GM12878 (cell line): ENCODE measurements at regions not wholly inside any gene's neighbourhood (a gene's known extent, or its start where the extent isn't known, plus 50 kb on each side); places are given as distances from the start of the nearest gene placed in this dataset.

Experiments used
- ATAC-seq: fragments of 200-7000 bp; cut with Tn5 transposase; 3 replicates; pipeline ENCODE4 v1.9.1; 2020; ENCODE audit warnings: mild to moderate bottlenecking, moderate library complexity
- BruUV-seq: library from RNA; stranded (reverse); fragments of 400-500 nt; replicated peaks from 2 replicates; lab custom pipeline; 2021; lab: Mats Ljungman, UMichigan
- CTCF ChIA-PET: fragments of 300-600 bp; sonication (Branson Sonifier 250); formaldehyde crosslinking; extraction: SDS; loops from one replicate; lab custom pipeline; 2021; ENCODE audit warnings: inconsistent platforms; lab: Yijun Ruan, JAX
- POLR2A ChIA-PET: fragments of 350-600 bp; formaldehyde crosslinking; extraction: SDS; loops from one replicate; lab custom pipeline; 2021; ENCODE audit warnings: inconsistent platforms; lab: Charles Lee
- RAD21 ChIA-PET: fragments of 300-600 bp; sonication (Branson Sonifier 250); formaldehyde crosslinking; loops from one replicate; lab custom pipeline; 2023; ENCODE audit warnings: antibody characterized with exemption; ENCODE audit not compliant: unreplicated experiment; lab: Charles Lee
- SMC1A ChIA-PET: fragments of 300-600 bp; sonication (Branson Sonifier 250); formaldehyde crosslinking; loops from one replicate; lab custom pipeline; 2023; ENCODE audit not compliant: unreplicated experiment, uncharacterized antibody; lab: Charles Lee
- DNase-seq: peaks from one replicate; pipeline ENCODE4 v3.0.0-alpha.2; 2011; ENCODE audit warnings: low read depth, low spot score
- FAIRE-seq: peaks from 3 replicates; lab custom pipeline; 2011; peaks lifted over from hg19 to GRCh38; lab: Jason Lieb, UNC
- H2AFZ ChIP-seq: 2 replicates; pipeline ENCODE4 v1.6.0; 2011; ENCODE audit warnings: low read depth, low read length, control low read depth; ENCODE audit not compliant: control insufficient read depth
- H3K27ac ChIP-seq: 2 replicates; pipeline ENCODE4 v1.5.1; 2011; ENCODE audit warnings: control low read depth; ENCODE audit not compliant: control insufficient read depth, insufficient read depth
- H3K27me3 ChIP-seq, 2 experiments: replicated peaks in 1 of 2; 2 replicates each; pipeline versions ENCODE4 v1.6.0 to v1.6.1; 2011; ENCODE audit warnings: low read length in 1 of 2; ENCODE audit not compliant: control insufficient read depth in 2 of 2, insufficient read depth in 2 of 2
- H3K36me3 ChIP-seq, 2 experiments: 2 replicates each; pipeline ENCODE4 v1.5.1; 2011; ENCODE audit warnings: low read length in 1 of 2; ENCODE audit not compliant: control insufficient read depth in 2 of 2, insufficient read depth in 2 of 2
- H3K4me1 ChIP-seq: 2 replicates; pipeline ENCODE4 v1.6.1; 2011; ENCODE audit warnings: mild to moderate bottlenecking, low read length, moderate library complexity, mixed read lengths; ENCODE audit not compliant: control insufficient read depth, insufficient read depth
- H3K4me2 ChIP-seq: 2 replicates; pipeline ENCODE4 v1.6.0; 2011; ENCODE audit warnings: control low read depth; ENCODE audit not compliant: control insufficient read depth, insufficient read depth
- H3K4me3 ChIP-seq: fragments of 200-600 bp; sonication (generic); 2 replicates; pipeline ENCODE4 v1.5.1; 2016
- H3K79me2 ChIP-seq: 2 replicates; pipeline ENCODE4 v1.6.0; 2011; ENCODE audit warnings: low read length; ENCODE audit not compliant: control insufficient read depth, insufficient read depth
- H3K9ac ChIP-seq: 2 replicates; pipeline ENCODE4 v1.8.0; 2011; ENCODE audit warnings: low read length, control low read depth, mixed read lengths; ENCODE audit not compliant: control insufficient read depth, insufficient read depth
- H3K9me3 ChIP-seq: replicated peaks from 3 replicates; pipeline ENCODE4 v1.5.1; 2011; ENCODE audit warnings: mild to moderate bottlenecking, low read length; ENCODE audit not compliant: control insufficient read depth, insufficient read depth
- H4K20me1 ChIP-seq: 2 replicates; pipeline ENCODE4 v1.6.0; 2011; ENCODE audit not compliant: control insufficient read depth, insufficient read depth
- CBFB ChIP-seq: IDR thresholded peaks from 2 replicates; pipeline ENCODE4 v1.6.1; 2016; ENCODE audit warnings: antibody characterized with exemption, low read depth
- CREM ChIP-seq: IDR thresholded peaks from 2 replicates; pipeline ENCODE4 v1.6.1; 2014; ENCODE audit warnings: antibody characterized with exemption, low read depth
- EP300 ChIP-seq, 2 experiments: fragments of 150-350 bp in 1 of 2; IDR thresholded peaks; 2 replicates each; pipeline ENCODE4 v1.6.1; 2011 to 2012; ENCODE audit warnings: low read depth in 2 of 2, low read length in 2 of 2, borderline replicate concordance in 1 of 2, improper control_type of control experiment in 1 of 2, inconsistent platforms in 1 of 2; ENCODE audit not compliant: control insufficient read depth in 1 of 2
- FOXK2 ChIP-seq: fragments of 450-650 bp; IDR thresholded peaks from 2 replicates; pipeline ENCODE4 v1.6.1; 2017; ENCODE audit warnings: mild to moderate bottlenecking, moderate library complexity
- FOXM1 ChIP-seq: IDR thresholded peaks from 2 replicates; pipeline ENCODE4 v1.6.1; 2012; ENCODE audit warnings: low read depth, mild to moderate bottlenecking, inconsistent platforms, low read length, moderate library complexity
- GATAD2B ChIP-seq: fragments of 450-650 bp; conservative IDR thresholded peaks from 2 replicates; pipeline ENCODE4 v1.6.1; 2017; ENCODE audit warnings: low read depth, mild to moderate bottlenecking, moderate library complexity
- HDGF ChIP-seq: fragments of 450-650 bp; IDR thresholded peaks from 2 replicates; pipeline ENCODE4 v1.6.1; 2016; ENCODE audit warnings: antibody characterized with exemption
- MEF2A ChIP-seq: IDR thresholded peaks from 2 replicates; pipeline ENCODE4 v1.6.1; 2011; ENCODE audit warnings: low read depth, mild to moderate bottlenecking, low read length, moderate library complexity; ENCODE audit not compliant: insufficient read depth
- MYC ChIP-seq: IDR thresholded peaks from 2 replicates; pipeline ENCODE4 v1.6.1; 2011; ENCODE audit warnings: mild to moderate bottlenecking, low read length, moderate library complexity, inconsistent platforms; ENCODE audit not compliant: insufficient read depth, insufficient replicate concordance, insufficient read length, severe bottlenecking
- NFYB ChIP-seq: IDR thresholded peaks from 2 replicates; pipeline ENCODE4 v1.6.1; 2011; ENCODE audit warnings: low read depth, mild to moderate bottlenecking, low read length, improper control_type of control experiment, moderate library complexity; ENCODE audit not compliant: insufficient read depth
- RAD21 ChIP-seq: IDR thresholded peaks from 2 replicates; pipeline ENCODE4 v1.6.1; 2011; ENCODE audit warnings: mild to moderate bottlenecking, low read depth, low read length, moderate library complexity; ENCODE audit not compliant: insufficient read depth
- RCOR1 ChIP-seq: conservative IDR thresholded peaks from 2 replicates; pipeline ENCODE4 v1.6.1; 2012; ENCODE audit warnings: low read depth, low read length, improper control_type of control experiment
- TCF12 ChIP-seq: IDR thresholded peaks from 2 replicates; pipeline ENCODE4 v1.6.1; 2011; ENCODE audit warnings: low read depth, mild to moderate bottlenecking, low read length
- ZBTB4 ChIP-seq: fragments of 450-650 bp; formaldehyde crosslinking; IDR thresholded peaks from 2 replicates; pipeline ENCODE4 v1.4.0; 2022; ENCODE audit warnings: mild to moderate bottlenecking, moderate library complexity
- ZNF687 ChIP-seq: fragments of 450-650 bp; IDR thresholded peaks from 2 replicates; pipeline ENCODE4 v1.6.1; 2017; ENCODE audit warnings: mild to moderate bottlenecking, moderate library complexity
- ZZZ3 ChIP-seq: IDR thresholded peaks from 2 replicates; pipeline ENCODE4 v1.6.1; 2011; ENCODE audit warnings: low read depth; ENCODE audit not compliant: control insufficient read depth, insufficient read length
- WGBS: methylation state at CpG from one replicate; pipeline ENCODE4 v1.1.6; 2016; ENCODE audit warnings: low lambda C conversion rate; ENCODE audit not compliant: insufficient replicate concordance, insufficient coverage; ENCODE audit errors: missing lambda C conversion rate; 5-methylcytosine and 5-hydroxymethylcytosine counted together
- in situ Hi-C: fragments of 300-500 bp; cut with MboI; formaldehyde crosslinking; loops from 9 replicates; pipeline ENCODE4 v1.14.3; 2018; ENCODE audit warnings: mixed read lengths
- intact Hi-C: fragments of 100-400 bp; cut with micrococcal nuclease; formaldehyde crosslinking; loops from one replicate; pipeline ENCODE4 v1.14.2; 2022; ENCODE audit not compliant: unreplicated experiment

GRCh38 chr14:28653521-28653920 is 113.1 kb upstream of the FOXG1 start (continued):
- TF ChIP-seq ZBTB4 (CRISPR knock-in tag) (no peak), ZNF687 (no peak), CBFB (no peak)

GRCh38 chr14:28656704-28657255 is 109.8 kb upstream of the FOXG1 start:
- ChIA-PET SMC1A (no interaction called here), CTCF (no interaction called here), RAD21 (no interaction called here), POLR2A (interaction anchor here (0.5 kb wide), 1 partner anchor 133 kb away, joined by 5 read pairs; no protein-coding TSS in a partner anchor)
- DNase-seq = no peak
- FAIRE-seq = no peak
- H3K79me2 ChIP-seq = no peaks in the 10 kb centered on the region
- no peak for ATAC-seq
- in situ Hi-C loops = no loop called here
- intact Hi-C loops = no loop called here
- no TSS peak for BruUV-seq
- H3K9me3 ChIP-seq = no peaks in the 10 kb centered on the region
- no peaks in the 10 kb centered on the region for H3K36me3 ChIP-seq
- no peak overlapping the region for H3K27ac ChIP-seq
- no peak overlapping the region for H2AFZ ChIP-seq
- no peak overlapping the region for H3K4me2 ChIP-seq
- no peaks in the 10 kb centered on the region for H3K27me3 ChIP-seq
- no peak overlapping the region for H3K9ac ChIP-seq
- H3K4me3 ChIP-seq = no peak overlapping the region
- WGBS = 0% methylated on average over 1 of the region's 1 CpG
- no peaks in the 10 kb centered on the region for H4K20me1 ChIP-seq
- H3K4me1 ChIP-seq = no peaks in the 10 kb centered on the region
- no peak for TF ChIP-seq TCF12
- no peak for TF ChIP-seq FOXK2
- TF ChIP-seq MEF2A = no peak
- TF ChIP-seq RAD21 = no peak
- TF ChIP-seq FOXM1 = no peak
- TF ChIP-seq NFYB = no peak
- no peak for TF ChIP-seq HDGF
- no peak for TF ChIP-seq RCOR1
- TF ChIP-seq MYC = no peak
- TF ChIP-seq EP300 (IDR thresholded peaks at IDR 0.05; ENCODE audit: borderline replicate concordance in 1 of 2, control insufficient read depth in 1 of 2, low read depth in 2 of 2, low read length in 2 of 2) = no peak
- TF ChIP-seq GATAD2B = no peak
- TF ChIP-seq CREM = no peak
- TF ChIP-seq ZZZ3 = no peak
